ENCODE measurements at regions not wholly inside any gene's neighbourhood (a gene's known extent, or its start where the extent isn't known, plus 50 kb on each side); places are given as distances from the start of the nearest gene placed in this dataset.
A peak's percentile ranks its signal among the peaks of the same experiment; 100 is the strongest.

- Histone ChIP-seq H3K9me3 (no peaks in the 10 kb centered on the region), H3K4me1 (no peaks in the 10 kb centered on the region), H3K27me3 (no peaks in the 10 kb centered on the region), H3K36me3 (no peaks in the 10 kb centered on the region), H3K27ac (no peak overlapping the region), H3K4me3 (no peak overlapping the region)
- no peak for TF ChIP-seq POLR2A (IDR thresholded peaks at IDR 0.05)
- TF ChIP-seq CTCF (IDR thresholded peaks at IDR 0.05 in 4 of 5, conservative IDR thresholded peaks at IDR 0.05 in 1 of 5), result no peak
- no peak for DNase-seq
- intact Hi-C loops (cut with DNase I; ENCODE audit: low total_unique reads), result no loop called here
- no peak for ATAC-seq
- in situ Hi-C loops (cut with MboI; ENCODE audit: low sequenced_read_pairs in 4 of 4), result no loop called here
These were observed 131.3 kb upstream of the ARRDC3 start for GRCh38 chr5:91514400-91514799.

- in situ Hi-C loops (cut with MboI; ENCODE audit: low sequenced_read_pairs in 4 of 4), result no loop called here
- H3K27ac ChIP-seq, result no peak overlapping the region
- H3K4me1 ChIP-seq, result no peaks in the 10 kb centered on the region
- H3K4me3 ChIP-seq, result no peak overlapping the region
- no peaks in the 10 kb centered on the region for H3K36me3 ChIP-seq
- H3K9me3 ChIP-seq, result no peaks in the 10 kb centered on the region
- DNase-seq (no peak), ATAC-seq (no peak)
- no peaks in the 10 kb centered on the region for H3K27me3 ChIP-seq
- TF ChIP-seq CTCF (IDR thresholded peaks at IDR 0.05 in 4 of 5, conservative IDR thresholded peaks at IDR 0.05 in 1 of 5) (no peak), POLR2A (IDR thresholded peaks at IDR 0.05) (no peak)
- intact Hi-C loops (cut with DNase I; ENCODE audit: low total_unique reads), result no loop called here
These were observed 120.2 kb upstream of the ARRDC3 start for GRCh38 chr5:91503321-91503720.

- no peak for TF ChIP-seq CTCF (IDR thresholded peaks at IDR 0.05 in 4 of 5, conservative IDR thresholded peaks at IDR 0.05 in 1 of 5)
- no peak for TF ChIP-seq POLR2A (IDR thresholded peaks at IDR 0.05)
- Histone ChIP-seq H3K4me1 (no peaks in the 10 kb centered on the region), H3K9me3 (no peaks in the 10 kb centered on the region), H3K27me3 (no peaks in the 10 kb centered on the region), H3K27ac (no peak overlapping the region), H3K36me3 (no peaks in the 10 kb centered on the region), H3K4me3 (no peak overlapping the region)
- intact Hi-C loops (cut with DNase I; ENCODE audit: low total_unique reads), result no loop called here
- in situ Hi-C loops (cut with MboI; ENCODE audit: low sequenced_read_pairs in 4 of 4), result no loop called here
- no peak for DNase-seq
- no peak for ATAC-seq
These were observed 117.6 kb upstream of the ARRDC3 start for GRCh38 chr5:91500758-91501157.

GRCh38 chr5:91499943-91500531, 116.9 kb upstream of the ARRDC3 start:
- TF ChIP-seq POLR2A (IDR thresholded peaks at IDR 0.05) (no peak), CTCF (IDR thresholded peaks at IDR 0.05 in 4 of 5, conservative IDR thresholded peaks at IDR 0.05 in 1 of 5) (peak; percentile 22 to 63 (median 46))
- no peaks in the 10 kb centered on the region for H3K4me1 ChIP-seq
- no peak overlapping the region for H3K4me3 ChIP-seq
- in situ Hi-C loops (cut with MboI; ENCODE audit: low sequenced_read_pairs in 4 of 4), result no loop called here
- H3K9me3 ChIP-seq, result no peaks in the 10 kb centered on the region
- no peaks in the 10 kb centered on the region for H3K27me3 ChIP-seq
- DNase-seq, result no peak
- ATAC-seq, result no peak
- intact Hi-C loops (cut with DNase I; ENCODE audit: low total_unique reads), result no loop called here
- no peak overlapping the region for H3K27ac ChIP-seq
- no peaks in the 10 kb centered on the region for H3K36me3 ChIP-seq

GRCh38 chr5:91495699-91496098, 112.6 kb upstream of the ARRDC3 start:
- Histone ChIP-seq H3K27me3 (no peaks in the 10 kb centered on the region), H3K4me1 (no peaks in the 10 kb centered on the region), H3K9me3 (no peaks in the 10 kb centered on the region), H3K36me3 (no peaks in the 10 kb centered on the region), H3K27ac (no peak overlapping the region), H3K4me3 (no peak overlapping the region)
- intact Hi-C loops (cut with DNase I; ENCODE audit: low total_unique reads), result no loop called here
- DNase-seq, result no peak
- in situ Hi-C loops (cut with MboI; ENCODE audit: low sequenced_read_pairs in 4 of 4), result no loop called here
- ATAC-seq, result no peak
- no peak for TF ChIP-seq POLR2A (IDR thresholded peaks at IDR 0.05)
- TF ChIP-seq CTCF (IDR thresholded peaks at IDR 0.05 in 4 of 5, conservative IDR thresholded peaks at IDR 0.05 in 1 of 5), result no peak
